GM12865 (cell line): ENCODE measurements at regions not wholly inside any gene's neighbourhood (a gene's known extent, or its start where the extent isn't known, plus 50 kb on each side); places are given as distances from the start of the nearest gene placed in this dataset.
A peak's percentile ranks its signal among the peaks of the same experiment; 100 is the strongest.

Source experiments
- DNase-seq: peaks from one replicate; pipeline ENCODE4 v3.0.0; 2010; ENCODE audit warnings: low read depth
- H3K4me3 ChIP-seq: 2 replicates; pipeline ENCODE4 v1.5.1; 2011; ENCODE audit warnings: mild to moderate bottlenecking, low read depth, low read length, control low read depth
- CTCF ChIP-seq: IDR thresholded peaks from 2 replicates; pipeline ENCODE4 v1.5.1; 2011; ENCODE audit warnings: low read length, control low read depth, low read depth, inconsistent platforms; ENCODE audit not compliant: insufficient read depth; ENCODE audit errors: missing control alignments

DNA sequence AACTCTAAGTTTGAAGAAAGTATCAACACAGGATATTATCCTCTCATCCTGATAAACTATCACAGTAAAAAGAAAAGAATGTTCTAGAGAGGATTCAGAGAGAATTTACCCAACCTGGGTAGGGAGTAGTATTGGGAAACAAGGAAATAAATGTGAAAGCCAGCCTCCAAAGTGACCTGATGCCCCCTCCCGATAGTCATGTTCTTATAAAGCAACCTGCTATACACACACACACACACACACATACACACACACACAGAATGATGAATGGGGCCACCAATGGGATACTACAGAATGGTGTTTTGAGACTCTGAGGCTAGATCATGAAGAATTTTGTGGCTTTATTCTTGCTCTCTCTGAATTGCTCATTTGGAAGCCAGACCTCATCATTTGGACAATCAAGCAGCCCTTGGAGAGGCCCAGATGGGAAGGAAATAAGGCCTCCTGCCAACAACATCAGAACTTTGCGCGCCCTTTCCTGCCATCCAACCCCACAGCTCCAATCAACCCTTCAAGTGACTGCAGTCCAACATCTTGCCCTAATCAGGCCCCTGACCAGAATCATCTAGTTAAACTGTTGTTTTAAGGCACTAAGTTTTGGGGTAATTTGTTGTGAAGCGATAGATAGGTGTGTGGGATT is 807.9 kb upstream of the ARGLU1 start:
- TF ChIP-seq CTCF: no peak
- no peak for DNase-seq
- no peak overlapping the region for H3K4me3 ChIP-seq

- no peak for TF ChIP-seq CTCF
- no peak for DNase-seq
- H3K4me3 ChIP-seq: no peak overlapping the region
Observed at GRCh38 chr13:107374038-107374437, 806.1 kb upstream of the ARGLU1 start.

DNA sequence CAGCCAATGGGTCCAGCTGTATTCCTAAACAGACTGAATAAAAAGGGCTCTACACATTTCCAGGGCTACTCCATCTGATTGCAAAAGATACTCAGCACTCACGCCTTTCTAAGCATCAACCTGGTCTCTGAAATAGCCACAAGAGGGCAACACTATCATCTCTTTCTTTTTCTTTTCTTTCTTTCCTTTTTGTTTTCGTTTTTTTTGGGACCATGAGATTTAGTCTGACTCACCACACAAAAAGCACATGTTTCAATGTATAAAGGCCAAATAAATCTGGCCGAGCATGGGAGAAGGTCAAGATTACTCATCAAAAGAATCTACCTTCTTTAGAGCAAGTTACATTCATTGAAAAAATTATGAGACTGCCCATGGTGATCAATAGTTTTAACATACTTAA is 805.6 kb upstream of the ARGLU1 start:
- no peak overlapping the region for H3K4me3 ChIP-seq
- DNase-seq: no peak
- peak; percentile 22 for TF ChIP-seq CTCF

- H3K4me3 ChIP-seq: no peak overlapping the region
- DNase-seq: no peak
- TF ChIP-seq CTCF: no peak
Observed at GRCh38 chr13:107370015-107370785, 802.3 kb upstream of the ARGLU1 start.

DNA sequence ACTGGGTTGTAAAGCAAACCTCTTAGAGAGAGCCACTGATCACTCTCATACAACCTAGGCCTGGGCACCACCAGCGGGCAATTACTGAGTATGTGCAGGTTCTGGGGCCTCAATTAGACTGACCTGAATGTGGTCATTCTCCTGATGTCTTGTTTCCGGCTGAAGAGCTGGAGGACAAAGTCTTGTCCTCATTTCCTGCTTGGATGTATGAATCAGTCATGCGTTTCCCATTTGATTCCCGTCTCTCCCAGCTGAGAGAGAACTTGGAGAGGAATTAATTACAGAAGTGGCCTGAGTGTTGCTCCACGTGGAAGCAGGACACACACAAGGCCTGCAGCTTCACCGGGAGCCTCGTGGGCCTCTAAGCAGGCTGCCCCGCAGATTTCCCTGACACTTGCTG is 799.3 kb upstream of the ARGLU1 start:
- no peak for TF ChIP-seq CTCF
- no peak for DNase-seq

DNA sequence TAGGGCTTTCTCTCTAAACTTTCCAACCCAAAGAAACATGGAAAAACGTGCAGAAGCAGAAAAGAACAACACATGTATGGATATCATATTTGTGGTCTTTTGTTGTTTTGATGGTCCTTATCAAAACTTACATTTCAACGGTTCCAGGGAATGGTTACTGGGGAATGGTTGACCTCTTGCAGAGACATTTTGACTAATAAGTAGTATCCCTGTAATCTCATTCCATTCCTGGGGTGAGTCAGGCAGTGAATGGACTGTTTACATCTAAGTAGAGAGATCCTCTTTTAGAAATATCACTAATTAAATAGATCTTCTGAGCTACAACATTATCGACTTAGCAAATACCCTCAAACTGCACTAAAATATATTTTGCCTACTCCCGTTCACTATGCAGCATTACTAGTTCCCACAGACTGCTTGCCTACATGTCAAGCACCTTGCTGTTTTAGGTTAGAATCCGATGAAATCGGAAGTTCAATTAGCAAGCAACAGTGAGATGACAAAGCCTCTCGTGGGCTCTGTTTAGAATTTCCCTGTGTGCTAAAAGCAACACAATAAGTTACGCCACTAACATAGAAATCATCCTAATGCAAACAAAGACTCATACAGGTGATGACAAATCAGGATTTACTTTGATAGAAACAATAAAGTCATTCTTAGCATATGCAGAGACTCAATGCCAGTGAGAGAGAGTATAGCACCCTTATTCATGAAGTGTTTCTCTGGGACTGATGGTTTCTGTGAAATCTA is 797.7 kb upstream of the ARGLU1 start:
- no peak for DNase-seq
- H3K4me3 ChIP-seq: no peak overlapping the region
- no peak for TF ChIP-seq CTCF

More for the DNA sequence above, 799.3 kb upstream of the ARGLU1 start:
- no peak overlapping the region for H3K4me3 ChIP-seq
